GM21786 (cell line): ENCODE measurements at regions not wholly inside any gene's neighbourhood (a gene's known extent, or its start where the extent isn't known, plus 50 kb on each side); places are given as distances from the start of the nearest gene placed in this dataset.

ENCODE experiments used
- ATAC-seq: cut with Tn5 transposase; IDR thresholded peaks from one replicate; pipeline ENCODE4 v1.9.1; 2021; ENCODE audit not compliant: unreplicated experiment

GRCh38 chr13:104011505-104012241, 945.5 kb upstream of the SLC10A2 start:
- no peak for ATAC-seq

- no peak for ATAC-seq
Observed at GRCh38 chr13:104008541-104009435, 942.6 kb upstream of the SLC10A2 start.

DNA sequence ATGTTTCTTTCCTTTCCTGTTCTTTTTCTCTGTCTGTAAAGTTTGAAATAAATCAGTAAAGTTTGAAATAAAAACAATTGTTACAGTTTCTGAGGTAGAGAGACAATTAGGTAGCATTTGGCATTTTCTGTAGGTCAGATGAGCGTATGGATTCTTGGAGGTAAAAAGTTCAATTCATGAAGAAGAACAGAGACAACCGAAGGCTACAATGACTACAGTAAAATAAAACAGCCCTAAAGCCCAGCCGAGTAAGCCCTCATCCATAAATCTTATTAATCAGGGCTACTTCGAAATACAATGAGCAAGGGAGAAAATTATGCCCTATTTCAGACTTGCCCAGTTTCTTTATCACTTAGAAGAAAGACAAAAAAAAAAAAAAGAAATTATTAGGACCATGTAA, 941.9 kb upstream of the SLC10A2 start:
- no peak for ATAC-seq

- no peak for ATAC-seq
Observed at GRCh38 chr13:104006625-104007075, 940.4 kb upstream of the SLC10A2 start.

GRCh38 chr13:104004572-104004971, 938.4 kb upstream of the SLC10A2 start:
- no peak for ATAC-seq

GRCh38 chr13:104002216-104002615, 936.0 kb upstream of the SLC10A2 start:
- no peak for ATAC-seq

GRCh38 chr13:104001766-104002165, 935.5 kb upstream of the SLC10A2 start:
- no peak for ATAC-seq

DNA sequence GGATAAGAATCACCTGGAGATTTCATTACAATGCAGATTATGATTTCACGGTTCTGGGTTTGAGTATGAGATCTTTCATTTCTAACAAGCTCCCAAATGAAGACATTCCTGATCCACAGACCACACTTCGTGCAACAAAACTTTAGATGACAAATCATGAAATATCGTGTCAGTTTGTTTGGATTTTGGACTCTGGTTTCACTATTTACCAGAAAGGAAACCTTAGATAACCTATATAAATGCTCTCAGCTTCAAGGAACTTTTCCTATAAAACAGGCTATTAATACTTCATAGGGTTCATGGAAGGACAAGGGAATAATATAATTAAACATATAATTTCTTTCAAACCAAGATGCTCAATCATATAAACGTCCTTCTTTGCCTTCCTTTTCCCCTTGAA, 930.5 kb upstream of the SLC10A2 start:
- no peak for ATAC-seq

DNA sequence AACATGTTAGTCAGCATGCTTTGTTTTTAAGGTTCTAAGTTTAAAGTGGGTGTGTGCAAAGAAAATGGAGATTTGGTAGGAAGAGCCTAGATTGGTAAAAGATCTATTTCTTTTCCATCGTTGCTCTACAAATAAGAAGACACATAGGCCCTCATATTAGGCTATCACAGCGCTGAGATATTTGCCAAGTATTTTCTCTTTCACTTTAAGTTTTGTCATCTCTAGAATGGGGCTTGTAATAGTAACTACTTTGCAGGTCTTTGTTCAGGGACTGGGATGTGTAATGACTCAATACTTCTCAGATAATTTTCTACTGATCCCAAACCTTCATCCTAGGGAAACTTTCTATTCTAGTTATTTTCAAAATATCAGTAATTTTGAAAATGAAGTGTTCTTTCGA, 917.7 kb upstream of the SLC10A2 start:
- no peak for ATAC-seq

GRCh38 chr13:103976371-103976770, 910.2 kb upstream of the SLC10A2 start:
- no peak for ATAC-seq

DNA sequence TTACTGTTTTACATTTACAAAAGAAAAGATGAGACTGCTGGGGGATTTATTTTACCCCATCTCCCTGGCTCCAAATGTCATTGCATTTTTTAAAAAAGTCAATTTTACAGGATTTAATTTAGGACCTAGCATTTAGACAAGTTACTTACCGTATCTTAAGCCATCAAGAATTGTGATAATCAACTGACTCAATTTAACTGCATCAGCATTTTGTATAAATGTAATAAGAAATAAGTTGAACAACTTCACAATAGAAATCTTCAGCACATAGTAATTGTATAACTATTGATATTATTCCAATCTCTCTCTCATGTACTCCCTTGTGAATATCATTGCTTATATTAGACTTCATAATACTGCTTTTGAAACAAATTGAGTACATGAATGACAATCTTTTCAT, 907.5 kb upstream of the SLC10A2 start:
- ATAC-seq, result no peak

DNA sequence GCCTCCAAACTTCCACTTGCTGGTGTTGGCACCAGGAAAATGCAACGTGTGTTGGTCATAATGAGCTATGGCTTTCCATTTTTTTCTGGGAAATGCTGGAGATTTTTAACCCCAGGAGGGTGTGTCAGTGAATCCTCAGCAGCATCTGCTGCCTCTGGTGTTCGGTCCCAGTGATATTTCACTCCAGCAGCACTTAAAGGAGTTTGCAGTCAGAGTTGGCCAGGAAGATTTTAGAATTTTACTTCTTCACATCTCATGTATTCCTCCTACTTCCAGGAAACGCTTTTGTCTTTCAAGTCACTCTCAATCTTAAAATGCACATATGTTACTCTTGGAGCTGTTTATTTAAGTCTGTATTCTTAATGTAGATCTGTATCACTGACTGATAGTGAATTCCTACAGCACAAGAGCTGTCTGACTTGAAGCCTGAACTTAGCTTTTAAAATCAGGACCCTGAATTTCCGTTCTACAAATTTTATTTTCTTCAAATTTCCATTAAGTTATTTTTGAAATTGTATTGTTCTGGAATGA, 903.4 kb upstream of the SLC10A2 start:
- ATAC-seq, result no peak

GRCh38 chr13:103965506-103966243, 899.5 kb upstream of the SLC10A2 start:
- no peak for ATAC-seq

DNA sequence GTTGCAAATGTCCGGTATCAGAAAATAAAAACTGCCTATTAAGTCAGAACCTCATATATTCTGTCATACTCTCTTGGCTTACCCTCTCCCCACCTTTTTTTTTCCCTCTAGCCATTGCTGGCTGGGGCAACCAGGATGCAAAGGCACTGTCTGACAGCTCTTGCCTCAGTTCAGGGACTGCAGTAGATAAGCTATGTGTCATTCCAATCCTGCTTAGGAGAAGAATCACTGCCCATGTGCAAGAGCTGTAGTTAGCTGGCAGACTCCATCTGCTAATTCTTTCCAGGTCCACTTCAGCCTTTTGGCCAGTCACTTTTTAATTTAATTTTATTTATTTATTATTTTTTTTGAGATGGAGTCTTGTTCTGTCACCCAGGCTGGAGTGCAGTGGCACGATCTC, 895.6 kb upstream of the SLC10A2 start:
- ATAC-seq, result no peak

GRCh38 chr13:103961129-103961528, 894.9 kb upstream of the SLC10A2 start:
- no peak for ATAC-seq

DNA sequence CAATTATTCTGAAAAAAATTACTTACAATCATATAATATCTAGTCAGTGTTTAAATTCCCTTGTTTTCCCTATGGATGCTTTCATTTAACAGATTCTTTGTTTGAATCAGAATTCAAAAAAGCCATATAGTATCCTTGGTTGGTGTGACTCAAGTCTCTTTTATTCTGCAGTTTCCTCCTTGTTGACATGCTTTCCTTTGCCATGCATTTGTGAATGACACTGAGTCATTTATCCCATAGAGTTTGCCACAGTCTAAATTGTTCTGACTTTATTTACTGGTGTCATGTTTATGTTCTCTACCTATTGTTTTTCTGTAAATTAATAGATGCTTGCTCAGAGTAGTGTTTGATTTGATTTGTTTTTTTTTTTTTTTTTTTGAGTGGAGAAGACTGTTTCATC, 893.8 kb upstream of the SLC10A2 start:
- ATAC-seq, result no peak

DNA sequence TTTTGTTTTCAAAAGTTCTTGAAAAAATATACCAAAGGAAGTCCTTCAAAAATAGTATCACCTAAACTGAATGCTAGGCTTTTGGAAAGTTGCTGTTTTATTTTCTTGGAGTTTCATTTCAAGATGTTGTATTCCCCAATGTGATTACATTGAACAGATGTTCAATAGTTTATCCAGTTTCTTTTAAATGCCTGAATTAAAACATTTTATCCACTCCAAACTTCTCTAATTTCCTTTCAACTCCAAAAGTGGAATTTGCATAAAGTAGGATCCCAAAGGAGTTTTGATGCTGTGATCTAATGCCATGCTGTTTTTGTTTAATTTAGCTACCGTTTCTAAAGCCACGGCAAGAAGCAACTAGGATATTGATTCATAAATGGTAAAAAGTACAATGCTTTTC, 892.5 kb upstream of the SLC10A2 start:
- no peak for ATAC-seq

GRCh38 chr13:103957939-103958338, 891.7 kb upstream of the SLC10A2 start:
- ATAC-seq, result no peak

DNA sequence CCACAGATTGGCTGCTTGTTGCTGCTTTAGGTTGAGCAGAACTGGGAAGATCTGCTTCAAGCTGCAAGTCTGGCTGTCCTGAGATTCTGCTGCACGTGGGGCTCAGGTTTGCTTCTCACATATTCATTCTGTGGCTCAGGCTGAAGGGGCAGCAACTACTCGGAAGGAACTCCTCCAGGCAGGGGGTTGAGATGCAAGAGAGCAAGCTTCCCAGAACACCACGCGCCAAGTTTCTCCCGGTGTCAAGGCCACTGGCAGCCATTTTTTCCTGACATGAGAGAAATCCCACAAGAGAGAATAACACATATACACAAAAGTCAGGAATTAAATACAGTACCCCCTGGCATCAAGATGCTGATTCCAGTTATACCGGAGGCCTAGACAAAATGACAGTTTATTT, 887.6 kb upstream of the SLC10A2 start:
- ATAC-seq, result no peak

- ATAC-seq, result no peak
Observed at GRCh38 chr13:103952183-103952582, 886.0 kb upstream of the SLC10A2 start.

DNA sequence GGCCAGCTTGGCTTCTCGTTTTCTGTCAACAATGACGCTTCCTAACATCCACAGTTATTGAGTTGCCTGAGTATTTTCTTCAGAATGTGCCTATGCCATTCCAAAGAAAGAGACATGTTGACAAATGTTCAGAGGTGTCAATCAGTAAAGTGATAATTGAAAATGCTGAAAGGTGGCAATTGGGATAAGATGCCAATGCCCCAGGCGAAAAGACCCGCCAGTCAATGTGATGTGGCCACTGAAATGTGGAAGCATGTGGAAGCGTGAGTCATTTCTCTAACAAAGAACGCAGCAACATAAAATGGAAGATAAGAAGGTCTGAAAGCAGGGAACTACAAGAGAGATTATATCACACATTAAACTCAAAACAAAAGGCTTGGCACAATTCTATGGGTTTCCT, 882.2 kb upstream of the SLC10A2 start:
- no peak for ATAC-seq
